ENCODE measurements at regions not wholly inside any gene's neighbourhood (a gene's known extent, or its start where the extent isn't known, plus 50 kb on each side); places are given as distances from the start of the nearest gene placed in this dataset.

DNA sequence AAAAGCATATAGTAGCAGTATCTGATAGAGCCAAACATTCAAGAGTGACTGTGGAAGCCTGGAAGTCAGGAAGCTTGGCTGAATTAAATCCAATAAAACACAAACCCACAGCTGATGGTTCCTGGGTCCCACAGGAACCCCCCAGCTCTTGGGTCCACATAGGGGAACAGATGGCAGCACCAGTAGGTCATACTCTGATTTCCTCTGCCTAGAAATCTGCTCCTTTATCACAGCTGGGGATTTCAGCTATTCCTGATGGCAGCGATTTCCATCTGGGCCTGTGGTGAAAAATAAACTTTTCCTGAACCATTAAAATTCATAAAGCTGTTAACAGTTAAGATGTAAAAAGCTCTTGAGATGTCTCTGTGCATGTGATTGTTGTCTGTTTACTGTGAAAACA is 202.0 kb upstream of the FRMD6 start:
- H3K4me3 ChIP-seq (ENCODE audit: low read length in 2 of 2): no peak overlapping the region
- no peak for DNase-seq
- H3K27me3 ChIP-seq (ENCODE audit: control insufficient read depth in 1 of 2, insufficient read depth in 2 of 2, low read length in 1 of 2): no peaks in the 10 kb centered on the region
- no peaks in the 10 kb centered on the region for H3K4me1 ChIP-seq (ENCODE audit: control insufficient read depth in 1 of 2, insufficient read depth in 2 of 2, low read length in 2 of 2)
- H3K9me3 ChIP-seq (ENCODE audit: control insufficient read depth, low read length): no peaks in the 10 kb centered on the region
- H3K36me3 ChIP-seq (ENCODE audit: control insufficient read depth in 1 of 2, insufficient read depth in 2 of 2, low read length in 1 of 2): no peaks in the 10 kb centered on the region
- no peak for ATAC-seq (ENCODE audit: low FRiP score)
- intact Hi-C loops (cut with DNase I): loop anchor here in 1 of 2 donors (5.0 to 10.0 kb wide), 2 partner anchors 165 to 203 kb away; partner anchors contain the start of gene FRMD6
- no peak overlapping the region for H3K27ac ChIP-seq (ENCODE audit: low read depth in 1 of 2, low read length in 2 of 2)
- 79 to 95% methylated on average over 1 of the region's 1 CpG for WGBS, 2 donors

DNA sequence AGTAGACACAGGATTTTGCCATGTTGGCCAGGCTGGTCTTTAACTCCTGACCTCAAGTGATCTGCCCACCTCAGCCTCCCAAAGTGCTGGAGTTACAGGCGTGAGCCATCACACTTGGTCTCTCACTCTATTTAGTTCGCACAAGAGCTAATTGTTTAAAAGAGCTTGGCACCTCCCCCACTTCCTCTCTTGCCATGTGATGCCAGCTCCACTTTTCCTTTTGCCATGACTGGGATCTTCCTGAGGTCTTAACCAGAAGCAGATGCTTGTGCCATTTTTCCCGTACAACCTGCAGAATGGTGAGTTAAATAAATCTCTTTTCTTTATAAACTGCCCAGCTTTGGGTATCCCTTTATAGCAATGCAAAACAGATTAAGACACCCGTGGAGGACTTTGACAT is 200.1 kb upstream of the FRMD6 start:
- intact Hi-C loops (cut with DNase I): no loop called here
- 69% methylated on average over 4 of the region's 4 CpGs for WGBS, 2 donors
- DNase-seq: no peak
- Histone ChIP-seq H3K27me3 (ENCODE audit: control insufficient read depth in 1 of 2, insufficient read depth in 2 of 2, low read length in 1 of 2) (no peaks in the 10 kb centered on the region), H3K36me3 (ENCODE audit: control insufficient read depth in 1 of 2, insufficient read depth in 2 of 2, low read length in 1 of 2) (no peaks in the 10 kb centered on the region), H3K4me1 (ENCODE audit: control insufficient read depth in 1 of 2, insufficient read depth in 2 of 2, low read length in 2 of 2) (no peaks in the 10 kb centered on the region), H3K27ac (ENCODE audit: low read depth in 1 of 2, low read length in 2 of 2) (no peak overlapping the region), H3K4me3 (ENCODE audit: low read length in 2 of 2) (no peak overlapping the region), H3K9me3 (ENCODE audit: control insufficient read depth, low read length) (no peaks in the 10 kb centered on the region)
- ATAC-seq (ENCODE audit: low FRiP score): no peak

DNA sequence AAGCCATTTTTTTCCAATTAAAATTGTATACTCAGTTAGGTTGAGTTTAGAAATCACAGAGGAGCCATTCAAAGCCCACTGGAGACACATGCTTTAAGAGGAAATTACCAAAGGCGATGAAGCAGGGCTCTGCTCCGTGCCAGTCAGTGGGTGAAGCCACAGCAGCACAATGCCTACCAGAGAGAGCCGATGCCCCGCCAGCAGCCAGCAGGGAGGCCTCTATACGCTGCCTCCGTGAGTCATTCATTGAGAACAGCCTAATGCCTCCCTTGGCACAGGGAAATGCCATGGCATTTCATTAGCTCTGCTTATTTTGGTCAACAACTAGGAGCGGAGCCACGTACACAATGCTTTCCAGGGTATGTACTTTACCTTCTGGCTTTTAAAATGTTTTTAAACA is 197.8 kb upstream of the FRMD6 start:
- Histone ChIP-seq H3K27ac (ENCODE audit: low read depth in 1 of 2, low read length in 2 of 2) (no peak overlapping the region), H3K27me3 (ENCODE audit: control insufficient read depth in 1 of 2, insufficient read depth in 2 of 2, low read length in 1 of 2) (no peaks in the 10 kb centered on the region), H3K4me1 (ENCODE audit: control insufficient read depth in 1 of 2, insufficient read depth in 2 of 2, low read length in 2 of 2) (no peaks in the 10 kb centered on the region), H3K9me3 (ENCODE audit: control insufficient read depth, low read length) (no peaks in the 10 kb centered on the region), H3K4me3 (ENCODE audit: low read length in 2 of 2) (no peak overlapping the region), H3K36me3 (ENCODE audit: control insufficient read depth in 1 of 2, insufficient read depth in 2 of 2, low read length in 1 of 2) (no peaks in the 10 kb centered on the region)
- intact Hi-C loops (cut with DNase I): no loop called here
- WGBS, 2 donors: 61 to 62% methylated on average over 8 of the region's 8 CpGs
- ATAC-seq (ENCODE audit: low FRiP score) (no peak), DNase-seq (no peak)

DNA sequence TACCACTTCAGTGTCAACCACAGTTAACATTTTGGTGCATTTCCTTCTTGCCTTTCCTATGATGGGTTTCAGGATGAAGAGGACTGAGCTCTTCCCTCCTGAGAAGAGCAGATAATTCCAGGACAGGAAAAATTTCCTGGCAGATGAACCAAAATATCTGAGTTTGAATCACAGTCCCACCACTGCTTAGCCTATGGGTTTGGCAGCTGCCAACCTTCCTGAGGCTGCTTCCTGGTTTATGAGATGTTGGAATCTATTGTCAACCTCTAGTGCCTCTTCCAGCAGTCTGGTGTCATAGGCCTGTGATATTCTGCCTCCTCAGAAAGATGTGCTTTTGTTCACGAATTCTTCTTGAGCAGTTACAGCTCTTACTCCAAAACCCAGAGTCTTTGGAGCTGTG is 197.4 kb upstream of the FRMD6 start:
- H3K4me3 ChIP-seq (ENCODE audit: low read length in 2 of 2): no peak overlapping the region
- no peaks in the 10 kb centered on the region for H3K36me3 ChIP-seq (ENCODE audit: control insufficient read depth in 1 of 2, insufficient read depth in 2 of 2, low read length in 1 of 2)
- H3K27me3 ChIP-seq (ENCODE audit: control insufficient read depth in 1 of 2, insufficient read depth in 2 of 2, low read length in 1 of 2): no peaks in the 10 kb centered on the region
- no peaks in the 10 kb centered on the region for H3K9me3 ChIP-seq (ENCODE audit: control insufficient read depth, low read length)
- WGBS, 2 donors: 88 to 91% methylated on average over 1 of the region's 1 CpG
- ATAC-seq (ENCODE audit: low FRiP score) (no peak), DNase-seq (no peak)
- intact Hi-C loops (cut with DNase I): no loop called here
- no peaks in the 10 kb centered on the region for H3K4me1 ChIP-seq (ENCODE audit: control insufficient read depth in 1 of 2, insufficient read depth in 2 of 2, low read length in 2 of 2)
- H3K27ac ChIP-seq (ENCODE audit: low read depth in 1 of 2, low read length in 2 of 2): no peak overlapping the region

DNA sequence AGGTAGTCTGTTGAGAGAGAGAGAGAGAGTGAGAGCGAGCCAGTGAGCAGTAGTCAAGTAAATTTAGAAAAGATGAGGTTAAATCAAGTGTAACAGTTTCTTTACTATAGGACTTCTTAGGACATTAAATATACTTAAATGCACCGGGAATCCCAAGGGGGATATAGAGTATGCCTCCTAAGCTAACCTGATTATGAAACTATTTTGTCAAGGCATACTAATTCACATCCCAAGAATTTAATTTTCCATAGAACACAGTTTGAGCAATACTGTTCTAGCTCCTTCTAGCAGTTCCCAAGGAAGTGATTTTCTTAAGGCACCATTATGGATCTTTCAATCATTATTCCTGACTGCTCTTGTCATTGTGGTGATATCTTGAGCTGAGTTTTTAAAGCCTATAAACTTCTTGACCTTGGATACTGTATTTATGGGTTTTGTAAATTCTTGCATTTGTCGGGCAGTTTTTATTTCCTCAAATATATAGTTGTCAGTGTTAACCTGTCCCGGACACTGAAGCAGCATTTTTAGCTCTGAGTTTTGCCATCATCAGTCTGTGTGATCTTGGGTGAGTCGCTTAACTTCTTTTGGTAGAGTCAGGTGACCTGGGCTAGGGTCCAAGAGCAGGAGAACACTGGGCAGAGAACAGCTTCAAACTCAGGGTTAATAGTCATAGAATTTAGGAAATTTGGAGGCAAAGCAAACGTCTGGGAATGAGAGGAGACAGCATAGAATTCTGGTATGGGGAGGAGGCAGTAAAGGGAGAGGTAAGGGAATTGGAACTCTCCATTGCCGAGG is 196.5 kb upstream of the FRMD6 start:
- Histone ChIP-seq H3K4me1 (ENCODE audit: control insufficient read depth in 1 of 2, insufficient read depth in 2 of 2, low read length in 2 of 2) (no peaks in the 10 kb centered on the region), H3K4me3 (ENCODE audit: low read length in 2 of 2) (no peak overlapping the region), H3K27ac (ENCODE audit: low read depth in 1 of 2, low read length in 2 of 2) (no peak overlapping the region), H3K36me3 (ENCODE audit: control insufficient read depth in 1 of 2, insufficient read depth in 2 of 2, low read length in 1 of 2) (no peaks in the 10 kb centered on the region), H3K27me3 (ENCODE audit: control insufficient read depth in 1 of 2, insufficient read depth in 2 of 2, low read length in 1 of 2) (no peaks in the 10 kb centered on the region), H3K9me3 (ENCODE audit: control insufficient read depth, low read length) (no peaks in the 10 kb centered on the region)
- no peak for ATAC-seq (ENCODE audit: low FRiP score)
- DNase-seq: no peak
- intact Hi-C loops (cut with DNase I): no loop called here
- 74 to 79% methylated on average over 7 of the region's 7 CpGs for WGBS, 2 donors

DNA sequence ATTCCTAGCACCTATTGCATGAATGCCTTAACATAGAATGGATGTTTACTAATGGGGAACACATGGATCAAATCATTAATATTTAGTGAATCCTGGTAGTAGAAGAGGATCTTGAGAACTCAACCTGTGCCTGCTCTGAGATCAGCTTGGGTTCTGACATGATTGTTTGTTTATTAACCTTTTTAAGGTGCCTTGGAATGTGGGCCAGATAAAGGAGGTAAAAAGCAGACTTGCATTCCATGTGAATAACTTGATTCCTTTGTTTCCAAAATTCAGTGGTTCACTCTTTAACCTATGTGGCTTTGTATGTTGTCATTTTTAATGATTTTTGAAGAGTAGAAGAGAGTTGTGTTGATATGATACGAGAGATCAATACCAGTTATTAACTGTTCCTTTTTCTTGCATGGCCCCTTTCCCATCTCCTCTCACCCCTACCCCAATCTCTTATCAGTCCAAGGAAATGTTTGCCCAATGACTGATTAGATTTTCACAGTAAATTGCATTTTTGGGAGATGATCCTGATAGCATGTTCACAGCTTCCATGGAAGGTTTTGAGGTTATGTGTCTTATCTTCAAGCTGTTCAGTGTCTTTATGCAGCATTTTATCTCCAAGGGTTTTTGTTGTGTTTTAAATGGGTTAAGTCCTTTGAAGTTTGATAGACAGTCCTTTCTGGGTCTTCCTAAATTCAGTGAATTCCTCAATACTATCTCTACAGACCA is 193.7 kb upstream of the FRMD6 start:
- intact Hi-C loops (cut with DNase I): no loop called here
- ATAC-seq (ENCODE audit: low FRiP score) (no peak), DNase-seq (no peak)
- Histone ChIP-seq H3K27ac (ENCODE audit: low read depth in 1 of 2, low read length in 2 of 2) (no peak overlapping the region), H3K27me3 (ENCODE audit: control insufficient read depth in 1 of 2, insufficient read depth in 2 of 2, low read length in 1 of 2) (no peaks in the 10 kb centered on the region), H3K4me3 (ENCODE audit: low read length in 2 of 2) (no peak overlapping the region), H3K9me3 (ENCODE audit: control insufficient read depth, low read length) (no peaks in the 10 kb centered on the region), H3K36me3 (ENCODE audit: control insufficient read depth in 1 of 2, insufficient read depth in 2 of 2, low read length in 1 of 2) (no peaks in the 10 kb centered on the region), H3K4me1 (ENCODE audit: control insufficient read depth in 1 of 2, insufficient read depth in 2 of 2, low read length in 2 of 2) (no peaks in the 10 kb centered on the region)
- 0 to 53% methylated on average over 1 of the region's 1 CpG for WGBS, 2 donors

DNA sequence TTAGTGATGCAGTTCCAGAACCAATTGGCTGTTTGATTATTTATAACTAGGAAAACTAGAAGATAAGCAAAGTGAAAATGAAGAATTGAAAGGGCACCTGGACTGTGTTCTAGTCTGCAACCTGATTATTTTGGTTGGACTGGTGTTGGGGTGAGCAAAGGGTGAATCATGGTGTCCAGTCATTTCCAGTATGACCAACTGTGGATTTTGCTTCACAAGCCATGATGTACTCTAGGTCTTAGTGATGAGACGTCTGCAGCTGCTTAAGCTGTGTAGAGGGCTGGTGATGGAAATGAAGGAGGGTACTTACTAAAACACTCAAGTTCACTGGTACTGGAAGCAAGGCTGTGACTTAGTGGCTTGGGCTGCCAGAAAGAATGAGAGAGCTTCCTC is 193.2 kb upstream of the FRMD6 start:
- ATAC-seq (ENCODE audit: low FRiP score) (no peak), DNase-seq (no peak)
- Histone ChIP-seq H3K27me3 (ENCODE audit: control insufficient read depth in 1 of 2, insufficient read depth in 2 of 2, low read length in 1 of 2) (no peaks in the 10 kb centered on the region), H3K4me1 (ENCODE audit: control insufficient read depth in 1 of 2, insufficient read depth in 2 of 2, low read length in 2 of 2) (no peaks in the 10 kb centered on the region), H3K36me3 (ENCODE audit: control insufficient read depth in 1 of 2, insufficient read depth in 2 of 2, low read length in 1 of 2) (no peaks in the 10 kb centered on the region), H3K4me3 (ENCODE audit: low read length in 2 of 2) (no peak overlapping the region), H3K9me3 (ENCODE audit: control insufficient read depth, low read length) (no peaks in the 10 kb centered on the region), H3K27ac (ENCODE audit: low read depth in 1 of 2, low read length in 2 of 2) (no peak overlapping the region)
- intact Hi-C loops (cut with DNase I): no loop called here
- WGBS, 2 donors: 52 to 64% methylated on average over 1 of the region's 1 CpG

DNA sequence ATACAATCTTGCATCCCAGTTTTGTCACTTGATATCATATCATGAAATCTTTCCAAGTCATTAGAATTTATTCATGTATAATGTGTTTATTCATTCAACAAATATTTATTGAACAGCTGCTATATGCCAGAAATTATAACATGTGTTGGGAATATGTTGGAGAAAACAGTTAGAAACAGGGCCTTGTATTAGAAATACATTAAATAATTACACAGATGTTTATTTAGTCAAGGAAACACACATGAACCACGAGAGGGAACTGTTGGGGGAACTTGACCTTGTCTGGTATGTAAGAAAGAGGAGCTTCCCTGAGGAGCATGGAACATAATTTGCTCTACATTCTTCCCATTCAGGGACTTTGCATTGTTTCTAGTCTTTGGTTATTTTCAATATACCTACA is 191.7 kb upstream of the FRMD6 start:
- Histone ChIP-seq H3K27ac (ENCODE audit: low read depth in 1 of 2, low read length in 2 of 2) (no peak overlapping the region), H3K27me3 (ENCODE audit: control insufficient read depth in 1 of 2, insufficient read depth in 2 of 2, low read length in 1 of 2) (no peaks in the 10 kb centered on the region), H3K9me3 (ENCODE audit: control insufficient read depth, low read length) (no peaks in the 10 kb centered on the region), H3K4me3 (ENCODE audit: low read length in 2 of 2) (no peak overlapping the region), H3K36me3 (ENCODE audit: control insufficient read depth in 1 of 2, insufficient read depth in 2 of 2, low read length in 1 of 2) (no peaks in the 10 kb centered on the region), H3K4me1 (ENCODE audit: control insufficient read depth in 1 of 2, insufficient read depth in 2 of 2, low read length in 2 of 2) (no peaks in the 10 kb centered on the region)
- DNase-seq (no peak), ATAC-seq (ENCODE audit: low FRiP score) (no peak)
- 51 to 59% methylated on average over 1 of the region's 1 CpG for WGBS, 2 donors
- intact Hi-C loops (cut with DNase I): no loop called here

DNA sequence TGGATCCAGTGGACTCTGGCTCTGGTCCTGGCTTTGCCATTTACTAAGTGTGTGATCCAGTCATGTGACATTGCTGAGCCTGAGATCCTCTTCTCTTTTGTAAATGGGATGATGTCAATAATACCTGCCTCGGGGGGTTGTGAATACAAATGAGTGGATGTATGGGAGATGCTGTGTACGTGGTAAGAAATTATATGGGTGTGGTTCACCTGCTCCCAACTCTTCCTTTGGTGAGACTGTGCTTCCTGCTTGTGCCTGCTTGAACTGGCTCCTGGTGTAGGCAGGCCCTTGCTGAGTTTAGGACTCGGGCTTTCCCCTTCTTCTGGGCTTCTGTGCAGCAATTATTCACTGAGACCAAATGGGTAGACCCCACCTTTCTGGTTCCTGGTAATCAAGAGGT is 189.5 kb upstream of the FRMD6 start:
- 81 to 92% methylated on average over 3 of the region's 3 CpGs for WGBS, 2 donors
- Histone ChIP-seq H3K36me3 (ENCODE audit: control insufficient read depth in 1 of 2, insufficient read depth in 2 of 2, low read length in 1 of 2) (no peaks in the 10 kb centered on the region), H3K4me1 (ENCODE audit: control insufficient read depth in 1 of 2, insufficient read depth in 2 of 2, low read length in 2 of 2) (no peaks in the 10 kb centered on the region), H3K9me3 (ENCODE audit: control insufficient read depth, low read length) (no peaks in the 10 kb centered on the region), H3K4me3 (ENCODE audit: low read length in 2 of 2) (no peak overlapping the region), H3K27me3 (ENCODE audit: control insufficient read depth in 1 of 2, insufficient read depth in 2 of 2, low read length in 1 of 2) (no peaks in the 10 kb centered on the region), H3K27ac (ENCODE audit: low read depth in 1 of 2, low read length in 2 of 2) (no peak overlapping the region)
- DNase-seq: no peak
- intact Hi-C loops (cut with DNase I): no loop called here
- no peak for ATAC-seq (ENCODE audit: low FRiP score)

All from aorta (tissue), 5 donors.